ENCODE measurements at regions not wholly inside any gene's neighbourhood (a gene's known extent, or its start where the extent isn't known, plus 50 kb on each side); places are given as distances from the start of the nearest gene placed in this dataset.

GRCh38 chr9:97773723-97774122 lies 76.6 kb upstream of the XPA start:
- TF ChIP-seq POLR2AphosphoS5 (IDR thresholded peaks at IDR 0.05; ENCODE audit: low read depth, low read length) (no peak), TAF1 (IDR thresholded peaks at IDR 0.05; ENCODE audit: borderline replicate concordance, insufficient read depth, low read length) (no peak), REST (IDR thresholded peaks at IDR 0.05; ENCODE audit: insufficient read depth in 1 of 2, low read depth in 2 of 2, low read length in 2 of 2) (no peak)

Data from PFSK-1 (cell line).